GM12864 (cell line): ENCODE measurements at regions not wholly inside any gene's neighbourhood (a gene's known extent, or its start where the extent isn't known, plus 50 kb on each side); places are given as distances from the start of the nearest gene placed in this dataset.

Experiments
- DNase-seq: peaks from one replicate; pipeline ENCODE4 v3.0.0-alpha.2; 2011; ENCODE audit warnings: low read depth
- H3K4me3 ChIP-seq: 2 replicates; pipeline ENCODE4 v1.5.1; 2011; ENCODE audit warnings: mild to moderate bottlenecking, low read depth, low read length, control low read depth
- CTCF ChIP-seq: IDR thresholded peaks from 2 replicates; pipeline ENCODE4 v1.5.1; 2011; ENCODE audit warnings: low read depth, mild to moderate bottlenecking, moderate library complexity, low read length, control low read depth, inconsistent platforms; ENCODE audit errors: missing control alignments

GRCh38 chr5:123805300-123805699, 293.3 kb downstream of the CSNK1G3 start:
- no peak for TF ChIP-seq CTCF
- H3K4me3 ChIP-seq = no peak overlapping the region
- DNase-seq = no peak

DNA sequence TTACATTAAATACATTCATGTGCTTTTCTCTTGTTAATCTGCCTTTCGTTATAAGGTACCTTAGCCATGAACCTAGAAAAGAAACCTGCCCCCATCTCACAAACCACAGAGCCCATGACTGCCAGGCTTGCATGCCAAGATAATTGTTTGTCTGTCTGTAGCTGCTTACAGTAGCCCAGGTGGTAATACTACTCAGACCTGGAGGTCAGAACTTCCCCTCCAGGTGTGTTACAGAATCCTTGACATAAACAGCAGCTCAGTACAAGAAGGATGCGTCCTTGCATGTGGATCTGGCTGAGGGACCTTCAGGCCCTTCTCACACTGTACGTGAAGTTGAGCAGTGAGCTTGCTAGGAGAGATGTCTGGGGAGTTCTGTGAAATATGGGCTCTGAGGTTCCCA, 291.4 kb downstream of the CSNK1G3 start:
- H3K4me3 ChIP-seq = no peak overlapping the region
- no peak for TF ChIP-seq CTCF
- DNase-seq = no peak

- DNase-seq = no peak
- no peak for TF ChIP-seq CTCF
- no peak overlapping the region for H3K4me3 ChIP-seq
These were observed 290.4 kb downstream of the CSNK1G3 start for GRCh38 chr5:123802298-123802951.

DNA sequence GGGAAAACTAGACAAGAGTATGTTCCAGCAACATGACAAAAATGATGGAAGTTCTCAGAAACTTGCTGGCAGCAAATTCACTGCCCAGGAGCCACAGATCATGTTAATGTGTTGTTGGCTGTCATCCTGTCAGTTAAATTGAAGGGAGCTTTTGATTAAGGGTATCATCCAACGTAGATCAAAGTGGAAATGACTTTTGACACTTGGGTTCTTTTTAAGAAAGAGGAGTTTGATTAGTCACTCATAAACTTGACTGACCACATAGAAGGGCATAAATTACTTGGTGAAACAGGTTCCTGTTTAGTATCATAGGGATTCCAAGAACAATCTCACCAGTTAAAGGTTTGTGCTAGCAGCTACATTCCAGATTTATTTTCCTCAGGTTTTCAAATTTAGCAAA, 288.7 kb downstream of the CSNK1G3 start:
- TF ChIP-seq CTCF = no peak
- H3K4me3 ChIP-seq = no peak overlapping the region
- no peak for DNase-seq

DNA sequence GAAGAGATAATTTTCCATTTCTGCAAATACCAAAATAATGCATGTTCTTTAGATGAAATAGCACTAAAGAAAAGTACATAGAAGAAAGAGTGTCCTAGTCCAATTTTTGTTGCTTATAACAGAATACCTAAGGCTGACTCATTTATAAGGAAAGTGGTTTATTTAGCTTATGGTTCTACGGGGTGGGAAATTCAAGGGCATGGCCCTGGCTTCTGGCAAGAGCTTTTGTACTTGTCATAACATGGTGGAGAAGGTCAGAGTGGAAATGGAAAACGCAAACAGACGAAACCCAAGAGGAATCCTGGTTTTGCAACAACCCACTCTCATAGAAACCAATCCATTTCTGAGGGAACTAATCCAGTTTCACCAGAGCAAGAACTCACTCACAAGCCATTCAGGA, 283.7 kb downstream of the CSNK1G3 start:
- no peak for TF ChIP-seq CTCF

GRCh38 chr5:123790226-123790625, 278.2 kb downstream of the CSNK1G3 start:
- no peak for TF ChIP-seq CTCF
- H3K4me3 ChIP-seq = no peak overlapping the region
- no peak for DNase-seq

More for the DNA sequence above, 283.7 kb downstream of the CSNK1G3 start:
- no peak for DNase-seq
- H3K4me3 ChIP-seq = no peak overlapping the region

GRCh38 chr5:123787635-123788034, 275.7 kb downstream of the CSNK1G3 start:
- DNase-seq = no peak
- TF ChIP-seq CTCF = no peak
- no peak overlapping the region for H3K4me3 ChIP-seq
